Vagina (tissue), 2 donors: ENCODE measurements at regions not wholly inside any gene's neighbourhood (a gene's known extent, or its start where the extent isn't known, plus 50 kb on each side); places are given as distances from the start of the nearest gene placed in this dataset.

Experiments used
- POLR2A ChIP-seq, 2 donors: fragments of 450-650 bp; IDR thresholded peaks; one replicate each; pipeline ENCODE4 v1.6.1; 2017; ENCODE audit warnings: antibody characterized with exemption in 2 of 2, mild to moderate bottlenecking in 2 of 2, moderate library complexity in 2 of 2
- POLR2AphosphoS5 ChIP-seq, 2 donors: sonication (generic); formaldehyde crosslinking; IDR thresholded peaks; one replicate each; pipeline ENCODE4 v1.9.0; 2017; ENCODE audit warnings: antibody characterized with exemption in 2 of 2, mild to moderate bottlenecking in 2 of 2, low read depth in 1 of 2; ENCODE audit not compliant: insufficient read depth in 1 of 2
- TF ChIP-seq, protein P1 (sequence below), 3 experiments: fragments of 450-650 bp in 2 of 3; fragments of 200-600 bp in 1 of 3; sonication (generic) in 1 of 3; IDR thresholded peaks; one replicate each; pipeline ENCODE4 v1.5.1; 2017 to 2019; ENCODE audit warnings: antibody characterized with exemption in 3 of 3, mild to moderate bottlenecking in 2 of 3, moderate library complexity in 2 of 3

GRCh38 chrX:52284865-52285264 lies 84.0 kb upstream of the XAGE2 start:
- no peak for TF ChIP-seq POLR2AphosphoS5 (IDR thresholded peaks at IDR 0.05; ENCODE audit: insufficient read depth in 1 of 2, low read depth in 1 of 2)
- TF ChIP-seq, protein P1, sequence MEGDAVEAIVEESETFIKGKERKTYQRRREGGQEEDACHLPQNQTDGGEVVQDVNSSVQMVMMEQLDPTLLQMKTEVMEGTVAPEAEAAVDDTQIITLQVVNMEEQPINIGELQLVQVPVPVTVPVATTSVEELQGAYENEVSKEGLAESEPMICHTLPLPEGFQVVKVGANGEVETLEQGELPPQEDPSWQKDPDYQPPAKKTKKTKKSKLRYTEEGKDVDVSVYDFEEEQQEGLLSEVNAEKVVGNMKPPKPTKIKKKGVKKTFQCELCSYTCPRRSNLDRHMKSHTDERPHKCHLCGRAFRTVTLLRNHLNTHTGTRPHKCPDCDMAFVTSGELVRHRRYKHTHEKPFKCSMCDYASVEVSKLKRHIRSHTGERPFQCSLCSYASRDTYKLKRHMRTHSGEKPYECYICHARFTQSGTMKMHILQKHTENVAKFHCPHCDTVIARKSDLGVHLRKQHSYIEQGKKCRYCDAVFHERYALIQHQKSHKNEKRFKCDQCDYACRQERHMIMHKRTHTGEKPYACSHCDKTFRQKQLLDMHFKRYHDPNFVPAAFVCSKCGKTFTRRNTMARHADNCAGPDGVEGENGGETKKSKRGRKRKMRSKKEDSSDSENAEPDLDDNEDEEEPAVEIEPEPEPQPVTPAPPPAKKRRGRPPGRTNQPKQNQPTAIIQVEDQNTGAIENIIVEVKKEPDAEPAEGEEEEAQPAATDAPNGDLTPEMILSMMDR (IDR thresholded peaks at IDR 0.05), result no peak
- no peak for TF ChIP-seq POLR2A (IDR thresholded peaks at IDR 0.05)
